8988T (cell line): ENCODE measurements at regions not wholly inside any gene's neighbourhood (a gene's known extent, or its start where the extent isn't known, plus 50 kb on each side); places are given as distances from the start of the nearest gene placed in this dataset.
"Not testable (repeated sequence)": the region's sequence is repeated elsewhere in the genome, so short reads cannot be mapped to it uniquely, and the experiment has no call there.

ENCODE experiments used
- DNase-seq: peaks from one replicate; pipeline ENCODE4 v3.0.0; 2011

- DNase-seq = no peak
These were observed 265.4 kb upstream of the VLDLR start for GRCh38 chr9:2356041-2356790.

- DNase-seq = no peak
These were observed 261.6 kb upstream of the VLDLR start for GRCh38 chr9:2359891-2360471.

GRCh38 chr9:2362150-2362549 lies 259.4 kb upstream of the VLDLR start:
- no peak for DNase-seq

- no peak for DNase-seq
These were observed 258.3 kb upstream of the VLDLR start for GRCh38 chr9:2363138-2363745.

- no peak for DNase-seq
These were observed 257.8 kb upstream of the VLDLR start for GRCh38 chr9:2363781-2364180.

- DNase-seq = no peak
These were observed 253.6 kb upstream of the VLDLR start for GRCh38 chr9:2367970-2368369.

- no peak for DNase-seq
These were observed 247.9 kb upstream of the VLDLR start for GRCh38 chr9:2373648-2374047.

- DNase-seq = no peak
These were observed 246.5 kb upstream of the VLDLR start for GRCh38 chr9:2375114-2375513.

GRCh38 chr9:2377117-2377516 lies 244.5 kb upstream of the VLDLR start:
- no peak for DNase-seq

- DNase-seq = no peak
These were observed 243.8 kb upstream of the VLDLR start for GRCh38 chr9:2377834-2378233.

- no peak for DNase-seq
These were observed 243.3 kb upstream of the VLDLR start for GRCh38 chr9:2378266-2378665.

- DNase-seq = no peak
These were observed 242.8 kb upstream of the VLDLR start for GRCh38 chr9:2378816-2379215.

- no peak for DNase-seq
These were observed 236.8 kb upstream of the VLDLR start for GRCh38 chr9:2384741-2385140.

GRCh38 chr9:2385746-2386145 lies 235.8 kb upstream of the VLDLR start:
- DNase-seq = no peak

- no peak for DNase-seq
These were observed 235.0 kb upstream of the VLDLR start for GRCh38 chr9:2386566-2386965.

- DNase-seq = no peak
These were observed 234.4 kb upstream of the VLDLR start for GRCh38 chr9:2387166-2387565.

- no peak for DNase-seq
These were observed 232.2 kb upstream of the VLDLR start for GRCh38 chr9:2389404-2389803.

GRCh38 chr9:2390028-2390427 lies 231.6 kb upstream of the VLDLR start:
- DNase-seq = no peak

- DNase-seq = not testable (repeated sequence)
These were observed 230.0 kb upstream of the VLDLR start for GRCh38 chr9:2391509-2392132.

- not testable (repeated sequence) for DNase-seq
These were observed 227.4 kb upstream of the VLDLR start for GRCh38 chr9:2394087-2394741.

GRCh38 chr9:2395814-2396612 lies 225.6 kb upstream of the VLDLR start:
- no peak for DNase-seq

- DNase-seq = no peak
These were observed 224.8 kb upstream of the VLDLR start for GRCh38 chr9:2396622-2397285.
